Tibial nerve (tissue), 4 donors: ENCODE measurements at regions not wholly inside any gene's neighbourhood (a gene's known extent, or its start where the extent isn't known, plus 50 kb on each side); places are given as distances from the start of the nearest gene placed in this dataset.

ENCODE experiments used
- EP300 ChIP-seq, 2 donors: sonication (generic); formaldehyde crosslinking; IDR thresholded peaks; one replicate each; pipeline ENCODE4 v1.6.1; 2017; ENCODE audit warnings: antibody characterized with exemption in 2 of 2, mild to moderate bottlenecking in 1 of 2
- POLR2A ChIP-seq, 2 donors: fragments of 450-650 bp; IDR thresholded peaks; one replicate each; pipeline ENCODE4 v1.6.1; 2017; ENCODE audit warnings: antibody characterized with exemption in 2 of 2, mild to moderate bottlenecking in 2 of 2, moderate library complexity in 2 of 2
- TF ChIP-seq, protein P1 (sequence below), 5 experiments: fragments of 200-600 bp in 3 of 5; fragments of 450-650 bp in 2 of 5; sonication (generic) in 3 of 5; IDR thresholded peaks; one replicate each; pipeline ENCODE4 v1.5.1; 2016 to 2019; ENCODE audit warnings: antibody characterized with exemption in 5 of 5, mild to moderate bottlenecking in 3 of 5, moderate library complexity in 2 of 5

DNA sequence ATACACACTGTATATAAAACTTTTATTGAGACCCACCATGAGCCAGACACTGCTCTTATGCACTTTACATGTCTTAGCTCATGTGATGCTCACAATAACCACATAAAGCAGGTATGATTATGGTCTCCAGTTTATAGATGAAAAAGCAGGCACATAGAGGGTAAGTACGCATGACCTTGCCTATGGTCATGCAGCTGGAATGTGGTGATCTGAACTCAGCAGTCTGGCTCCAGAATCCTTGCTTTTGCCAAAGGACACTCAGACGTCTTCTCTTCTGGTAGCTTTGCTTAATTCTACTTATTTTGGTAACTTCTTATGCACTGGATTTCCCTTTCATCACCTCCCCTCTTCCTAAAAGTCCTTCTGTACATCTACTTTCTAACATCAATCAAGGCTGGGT, 103.3 kb upstream of the CRY1 start:
- no peak for TF ChIP-seq EP300 (IDR thresholded peaks at IDR 0.05)
- TF ChIP-seq, protein P1, sequence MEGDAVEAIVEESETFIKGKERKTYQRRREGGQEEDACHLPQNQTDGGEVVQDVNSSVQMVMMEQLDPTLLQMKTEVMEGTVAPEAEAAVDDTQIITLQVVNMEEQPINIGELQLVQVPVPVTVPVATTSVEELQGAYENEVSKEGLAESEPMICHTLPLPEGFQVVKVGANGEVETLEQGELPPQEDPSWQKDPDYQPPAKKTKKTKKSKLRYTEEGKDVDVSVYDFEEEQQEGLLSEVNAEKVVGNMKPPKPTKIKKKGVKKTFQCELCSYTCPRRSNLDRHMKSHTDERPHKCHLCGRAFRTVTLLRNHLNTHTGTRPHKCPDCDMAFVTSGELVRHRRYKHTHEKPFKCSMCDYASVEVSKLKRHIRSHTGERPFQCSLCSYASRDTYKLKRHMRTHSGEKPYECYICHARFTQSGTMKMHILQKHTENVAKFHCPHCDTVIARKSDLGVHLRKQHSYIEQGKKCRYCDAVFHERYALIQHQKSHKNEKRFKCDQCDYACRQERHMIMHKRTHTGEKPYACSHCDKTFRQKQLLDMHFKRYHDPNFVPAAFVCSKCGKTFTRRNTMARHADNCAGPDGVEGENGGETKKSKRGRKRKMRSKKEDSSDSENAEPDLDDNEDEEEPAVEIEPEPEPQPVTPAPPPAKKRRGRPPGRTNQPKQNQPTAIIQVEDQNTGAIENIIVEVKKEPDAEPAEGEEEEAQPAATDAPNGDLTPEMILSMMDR (IDR thresholded peaks at IDR 0.05), result no peak
- TF ChIP-seq POLR2A (IDR thresholded peaks at IDR 0.05), result no peak
